A673 (cell line): ENCODE measurements at regions not wholly inside any gene's neighbourhood (a gene's known extent, or its start where the extent isn't known, plus 50 kb on each side); places are given as distances from the start of the nearest gene placed in this dataset.

Experiments used
- CTCF ChIP-seq: fragments of 300-800, 200-600 bp; sonication (generic); conservative IDR thresholded peaks from 2 replicates; pipeline ENCODE4 v1.5.1; 2017; ENCODE audit warnings: low read depth, mild to moderate bottlenecking, antibody characterized with exemption, low read length, moderate library complexity, mixed read lengths
- EZH2 ChIP-seq: fragments of 200-600 bp; sonication (generic); IDR thresholded peaks from 2 replicates; pipeline ENCODE4 v1.6.1; 2017; ENCODE audit warnings: borderline replicate concordance, low read depth, mild to moderate bottlenecking, mixed read lengths, antibody characterized with exemption, low read length; ENCODE audit not compliant: poor library complexity, severe bottlenecking

GRCh38 chrX:137998619-137999018 is 432.7 kb downstream of the ZIC3 start:
- no peak for TF ChIP-seq CTCF
- no peak for TF ChIP-seq EZH2
